SK-N-SH treated with all-trans-retinoic acid at 6 μM for 48 hours (cell line): ENCODE measurements at regions not wholly inside any gene's neighbourhood (a gene's known extent, or its start where the extent isn't known, plus 50 kb on each side); places are given as distances from the start of the nearest gene placed in this dataset.

ENCODE experiments used
- ATAC-seq: fragments of 200-7000 bp; cut with Tn5 transposase; 3 replicates; pipeline ENCODE4 v1.9.1; 2020; ENCODE audit warnings: mild to moderate bottlenecking, moderate library complexity
- BACH2 ChIP-seq: fragments of 250-450 bp; sonication (Bioruptor Pico); IDR thresholded peaks from 2 replicates; pipeline ENCODE4 v1.9.0; 2021; ENCODE audit warnings: mild to moderate bottlenecking, borderline replicate concordance
- CREB5 ChIP-seq: fragments of 250-450 bp; sonication (Bioruptor Pico); IDR thresholded peaks from 2 replicates; pipeline ENCODE4 v1.5.1; 2020; ENCODE audit warnings: low read depth, mild to moderate bottlenecking, moderate library complexity
- CSDC2 ChIP-seq: fragments of 250-450 bp; sonication (Bioruptor Pico); IDR thresholded peaks from 2 replicates; pipeline ENCODE4 v1.5.0; 2020; ENCODE audit warnings: mild to moderate bottlenecking, moderate library complexity
- CSRNP3 ChIP-seq: fragments of 250-450 bp; sonication (Bioruptor Pico); IDR thresholded peaks from 2 replicates; pipeline ENCODE4 v1.5.1; 2021; ENCODE audit warnings: mild to moderate bottlenecking, moderate library complexity
- ESRRG ChIP-seq: fragments of 250-450 bp; sonication (Bioruptor Pico); IDR thresholded peaks from 2 replicates; pipeline ENCODE4 v1.6.1; 2021; ENCODE audit warnings: mild to moderate bottlenecking
- GLIS3 ChIP-seq: fragments of 250-450 bp; sonication (Bioruptor Pico); IDR thresholded peaks from 2 replicates; pipeline ENCODE4 v1.5.0; 2020; ENCODE audit warnings: mild to moderate bottlenecking, moderate library complexity
- ISL1 ChIP-seq: fragments of 250-450 bp; sonication (Bioruptor Pico); IDR thresholded peaks from 2 replicates; pipeline ENCODE4 v2.1.2; 2022; ENCODE audit warnings: mild to moderate bottlenecking, moderate library complexity
- OSR1 ChIP-seq: fragments of 250-450 bp; sonication (Bioruptor Pico); IDR thresholded peaks from 2 replicates; pipeline ENCODE4 v1.8.0; 2022; ENCODE audit warnings: moderate library complexity, mild to moderate bottlenecking, inconsistent platforms
- PATZ1 ChIP-seq: fragments of 250-450 bp; sonication (Bioruptor Pico); IDR thresholded peaks from 2 replicates; pipeline ENCODE4 v1.8.0; 2020; ENCODE audit warnings: mild to moderate bottlenecking, moderate library complexity, borderline replicate concordance
- POU6F1 ChIP-seq: fragments of 250-450 bp; sonication (Bioruptor Pico); IDR thresholded peaks from 2 replicates; pipeline ENCODE4 v1.8.0; 2021; ENCODE audit warnings: low read depth, mild to moderate bottlenecking, moderate library complexity, borderline replicate concordance
- PPARA ChIP-seq: fragments of 250-450 bp; sonication (Bioruptor Pico); IDR thresholded peaks from 2 replicates; pipeline ENCODE4 v1.5.0; 2020; ENCODE audit warnings: mild to moderate bottlenecking, borderline replicate concordance
- RARB ChIP-seq: fragments of 250-450 bp; sonication (Bioruptor Pico); IDR thresholded peaks from 2 replicates; pipeline ENCODE4 v1.8.0; 2021; ENCODE audit warnings: mild to moderate bottlenecking, moderate library complexity
- SNAI2 ChIP-seq: fragments of 250-450 bp; sonication (Bioruptor Pico); IDR thresholded peaks from 2 replicates; pipeline ENCODE4 v1.5.0; 2020; ENCODE audit warnings: mild to moderate bottlenecking, moderate library complexity
- TCF4 ChIP-seq: fragments of 250-450 bp; sonication (Bioruptor Pico); IDR thresholded peaks from 2 replicates; pipeline ENCODE4 v1.8.0; 2021; ENCODE audit warnings: mild to moderate bottlenecking, moderate library complexity, borderline replicate concordance
- TOX ChIP-seq: fragments of 250-450 bp; sonication (Bioruptor Pico); IDR thresholded peaks from 2 replicates; pipeline ENCODE4 v1.8.0; 2021; ENCODE audit warnings: mild to moderate bottlenecking, moderate library complexity, borderline replicate concordance
- ZFP3 ChIP-seq: fragments of 250-450 bp; sonication (Bioruptor Pico); IDR thresholded peaks from 2 replicates; pipeline ENCODE4 v1.5.0; 2020; ENCODE audit warnings: mild to moderate bottlenecking, moderate library complexity
- ZFP30 ChIP-seq: fragments of 450-650 bp; formaldehyde crosslinking; IDR thresholded peaks from 2 replicates; pipeline ENCODE4 v1.5.0; 2022; ENCODE audit warnings: mild to moderate bottlenecking, moderate library complexity
- ZNF565 ChIP-seq: fragments of 450-650 bp; formaldehyde crosslinking; conservative IDR thresholded peaks from 2 replicates; pipeline ENCODE4 v1.5.0; 2020; ENCODE audit warnings: low read depth, mild to moderate bottlenecking, moderate library complexity
- ZNF70 ChIP-seq: fragments of 450-650 bp; formaldehyde crosslinking; IDR thresholded peaks from 2 replicates; pipeline ENCODE4 v1.5.0; 2020; ENCODE audit warnings: mild to moderate bottlenecking, moderate library complexity
- ZNF8 ChIP-seq: fragments of 450-650 bp; formaldehyde crosslinking; IDR thresholded peaks from 2 replicates; pipeline ENCODE4 v1.5.0; 2020; ENCODE audit warnings: mild to moderate bottlenecking, moderate library complexity
- TF ChIP-seq, protein P1 (sequence below): fragments of 250-450 bp; sonication (Bioruptor Pico); IDR thresholded peaks from 2 replicates; pipeline ENCODE4 v1.5.0; 2020; ENCODE audit warnings: mild to moderate bottlenecking, moderate library complexity

GRCh38 chr7:46902463-46902862 is 679.4 kb downstream of the TNS3 start:
- TF ChIP-seq PATZ1 (CRISPR knock-in tag) (no peak), GLIS3 (CRISPR knock-in tag) (no peak), CREB5 (CRISPR knock-in tag) (no peak), POU6F1 (CRISPR knock-in tag) (no peak), ZFP3 (no peak), ZFP30 (CRISPR knock-in tag) (no peak), OSR1 (no peak), CSDC2 (no peak), TCF4 (CRISPR knock-in tag) (no peak), CSRNP3 (CRISPR knock-in tag) (no peak), TOX (CRISPR knock-in tag) (no peak)
- TF ChIP-seq, protein P1, sequence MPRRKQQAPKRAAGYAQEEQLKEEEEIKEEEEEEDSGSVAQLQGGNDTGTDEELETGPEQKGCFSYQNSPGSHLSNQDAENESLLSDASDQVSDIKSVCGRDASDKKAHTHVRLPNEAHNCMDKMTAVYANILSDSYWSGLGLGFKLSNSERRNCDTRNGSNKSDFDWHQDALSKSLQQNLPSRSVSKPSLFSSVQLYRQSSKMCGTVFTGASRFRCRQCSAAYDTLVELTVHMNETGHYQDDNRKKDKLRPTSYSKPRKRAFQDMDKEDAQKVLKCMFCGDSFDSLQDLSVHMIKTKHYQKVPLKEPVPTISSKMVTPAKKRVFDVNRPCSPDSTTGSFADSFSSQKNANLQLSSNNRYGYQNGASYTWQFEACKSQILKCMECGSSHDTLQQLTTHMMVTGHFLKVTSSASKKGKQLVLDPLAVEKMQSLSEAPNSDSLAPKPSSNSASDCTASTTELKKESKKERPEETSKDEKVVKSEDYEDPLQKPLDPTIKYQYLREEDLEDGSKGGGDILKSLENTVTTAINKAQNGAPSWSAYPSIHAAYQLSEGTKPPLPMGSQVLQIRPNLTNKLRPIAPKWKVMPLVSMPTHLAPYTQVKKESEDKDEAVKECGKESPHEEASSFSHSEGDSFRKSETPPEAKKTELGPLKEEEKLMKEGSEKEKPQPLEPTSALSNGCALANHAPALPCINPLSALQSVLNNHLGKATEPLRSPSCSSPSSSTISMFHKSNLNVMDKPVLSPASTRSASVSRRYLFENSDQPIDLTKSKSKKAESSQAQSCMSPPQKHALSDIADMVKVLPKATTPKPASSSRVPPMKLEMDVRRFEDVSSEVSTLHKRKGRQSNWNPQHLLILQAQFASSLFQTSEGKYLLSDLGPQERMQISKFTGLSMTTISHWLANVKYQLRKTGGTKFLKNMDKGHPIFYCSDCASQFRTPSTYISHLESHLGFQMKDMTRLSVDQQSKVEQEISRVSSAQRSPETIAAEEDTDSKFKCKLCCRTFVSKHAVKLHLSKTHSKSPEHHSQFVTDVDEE = no peak

DNA sequence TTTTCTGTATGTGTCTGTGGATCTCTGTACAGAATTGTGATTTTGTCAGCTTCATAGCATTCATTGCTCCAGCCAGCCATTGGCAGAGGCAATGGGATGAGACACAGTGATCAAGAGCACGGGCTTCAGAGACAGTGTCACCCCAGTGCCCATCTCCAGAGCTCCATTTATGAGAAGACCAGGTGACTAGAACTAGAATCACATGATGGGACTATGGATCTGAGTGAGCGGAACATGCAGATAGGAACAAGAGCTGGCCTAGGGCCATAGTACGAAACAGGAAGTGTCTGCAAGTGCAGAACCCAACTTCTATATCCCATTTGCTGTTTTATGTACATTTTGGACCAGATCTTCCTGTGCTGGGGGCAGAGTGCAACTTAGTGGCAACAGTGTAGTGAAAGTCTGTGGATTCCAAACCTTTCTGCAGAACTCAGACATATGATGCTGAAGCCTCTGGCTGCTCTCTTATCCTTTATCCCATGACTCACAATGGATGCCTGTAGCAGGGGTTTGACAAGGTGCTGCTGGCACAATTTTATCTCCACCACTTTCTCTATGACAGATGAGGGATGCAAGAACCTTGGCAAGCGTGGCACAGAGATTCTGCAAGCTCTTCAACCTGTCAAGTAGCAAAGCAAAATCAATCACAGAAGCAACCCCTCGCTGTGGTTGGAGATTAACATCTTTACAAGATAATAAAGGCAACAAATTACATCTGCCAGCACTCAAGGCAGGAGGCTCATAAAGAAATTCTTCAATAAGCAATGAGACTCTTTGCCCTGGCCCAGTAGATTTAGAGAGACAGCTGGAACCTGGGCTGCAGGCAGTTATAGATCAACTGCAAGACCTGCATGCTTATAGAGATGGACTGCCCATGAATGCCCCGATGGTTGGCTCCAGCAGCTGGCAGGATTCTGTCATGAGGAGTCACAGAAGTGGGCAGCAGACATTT is 681.3 kb downstream of the TNS3 start:
- ATAC-seq = peak; percentile 86
- 0 out of 2 replicates have a peak, but pooled peaks have one; percentile 49 for TF ChIP-seq SNAI2 (CRISPR knock-in tag)
- TF ChIP-seq CSDC2 = 0 out of 2 replicates have a peak, but pooled peaks have one; percentile 21
- no peak for TF ChIP-seq GLIS3 (CRISPR knock-in tag)
- no peak for TF ChIP-seq ZNF70 (CRISPR knock-in tag)
- TF ChIP-seq ZNF565 (CRISPR knock-in tag) = no peak
- TF ChIP-seq OSR1 = no peak
- no peak for TF ChIP-seq RARB (CRISPR knock-in tag)
- no peak for TF ChIP-seq PPARA (CRISPR knock-in tag)
- TF ChIP-seq TCF4 (CRISPR knock-in tag) = peak; percentile 69; the same call in 1 of the 2 replicates
- TF ChIP-seq POU6F1 (CRISPR knock-in tag) = no peak
- TF ChIP-seq, protein P1 = peak; percentile 86
- TF ChIP-seq ISL1 (CRISPR knock-in tag) = peak; percentile 93
- 0 out of 2 replicates have a peak, but pooled peaks have one; percentile 54 for TF ChIP-seq ZFP3
- no peak for TF ChIP-seq ESRRG (CRISPR knock-in tag)
- TF ChIP-seq TOX (CRISPR knock-in tag) = no peak
- TF ChIP-seq CREB5 (CRISPR knock-in tag) = peak; percentile 30; the same call in 1 of the 2 replicates
- no peak for TF ChIP-seq BACH2
- TF ChIP-seq ZNF8 (CRISPR knock-in tag) = no peak

More at GRCh38 chr7:46902463-46902862, 679.4 kb downstream of the TNS3 start:
- no peak for ATAC-seq
